ENCODE measurements at regions not wholly inside any gene's neighbourhood (a gene's known extent, or its start where the extent isn't known, plus 50 kb on each side); places are given as distances from the start of the nearest gene placed in this dataset.

DNA sequence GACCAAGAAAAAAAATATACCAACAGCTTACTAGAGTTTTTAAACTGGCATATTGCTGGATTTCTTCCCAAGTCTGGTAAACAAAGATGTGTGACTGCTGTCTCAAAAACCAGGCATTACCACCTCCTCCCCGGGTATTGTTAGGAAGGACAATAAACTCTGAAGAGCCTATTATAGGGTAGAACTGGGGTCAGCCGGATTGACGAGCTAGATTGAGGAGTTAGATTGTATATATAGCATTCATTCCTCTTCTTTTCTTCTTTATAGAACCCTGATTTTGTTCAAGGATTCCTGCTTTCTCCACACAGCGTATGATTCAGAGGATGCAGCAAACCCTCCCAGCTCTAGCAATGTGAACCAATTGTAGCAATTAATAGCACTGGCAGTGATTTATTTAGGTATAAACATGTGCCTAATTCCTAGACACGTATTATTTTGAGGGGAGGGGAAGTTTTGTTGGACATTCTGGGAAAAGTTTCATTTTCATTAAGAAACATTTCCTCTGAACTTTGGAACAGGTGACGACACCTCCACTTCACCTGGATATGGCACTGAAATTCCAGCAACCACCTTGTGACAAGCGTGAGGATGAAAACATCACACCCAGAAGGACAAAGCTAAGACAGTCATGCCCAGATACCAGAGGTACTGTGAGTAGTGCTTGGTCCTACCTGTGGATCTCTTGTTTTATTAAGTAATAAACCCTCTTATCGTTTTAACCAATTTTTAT, 679.4 kb upstream of the KIRREL3 start:
- Histone ChIP-seq H3K4me1 (ENCODE audit: control insufficient read depth, insufficient read depth, low read length) (no peaks in the 10 kb centered on the region), H3K4me3 (no peak overlapping the region), H3K9ac (ENCODE audit: control insufficient read depth, insufficient read depth, low read length) (no peak overlapping the region), H3K9me3 (replicated peaks; ENCODE audit: control insufficient read depth, insufficient read depth, low read length) (no peaks in the 10 kb centered on the region), H3K79me2 (ENCODE audit: control insufficient read depth, insufficient read depth, low read length) (no peaks in the 10 kb centered on the region), H3K27ac (ENCODE audit: control insufficient read depth, insufficient read depth) (no peak overlapping the region), H4K20me1 (ENCODE audit: control insufficient read depth, insufficient read depth) (no peaks in the 10 kb centered on the region), H2AFZ (ENCODE audit: control insufficient read depth, low read depth, low read length) (no peak overlapping the region), H3K36me3 (ENCODE audit: control insufficient read depth in 2 of 2, insufficient read depth in 2 of 2, low read length in 1 of 2) (no peaks in the 10 kb centered on the region), H3K4me2 (ENCODE audit: control insufficient read depth, insufficient read depth) (no peak overlapping the region), H3K27me3 (replicated peaks in 1 of 2; ENCODE audit: control insufficient read depth in 2 of 2, insufficient read depth in 2 of 2, low read length in 1 of 2) (no peaks in the 10 kb centered on the region)
- intact Hi-C loops (cut with micrococcal nuclease; ENCODE audit: unreplicated experiment) (no loop called here), in situ Hi-C loops (cut with MboI) (no loop called here)
- 35% methylated on average over 8 of the region's 8 CpGs for WGBS (ENCODE audit: insufficient coverage, insufficient replicate concordance, low lambda C conversion rate, missing lambda C conversion rate)
- CTCF ChIA-PET: no interaction called here
- POLR2A ChIA-PET: no interaction called here
- TF ChIP-seq SIX5 (IDR thresholded peaks at IDR 0.05; ENCODE audit: low read depth, low read length, severe bottlenecking) (no peak), EZH2 (IDR thresholded peaks at IDR 0.05; ENCODE audit: borderline replicate concordance, control insufficient read depth, low read depth, low read length) (no peak), ATF2 (IDR thresholded peaks at IDR 0.05; ENCODE audit: low read length) (no peak), IRF4 (IDR thresholded peaks at IDR 0.05; ENCODE audit: low read depth, low read length) (no peak), SREBF1 (IDR thresholded peaks at IDR 0.05; ENCODE audit: low read length) (no peak), RFX5 (IDR thresholded peaks at IDR 0.05; ENCODE audit: low read depth, low read length) (no peak), KLF5 (IDR thresholded peaks at IDR 0.05; ENCODE audit: partially characterized antibody) (no peak), SMAD5 (IDR thresholded peaks at IDR 0.05; ENCODE audit: low read depth) (no peak), SMC3 (IDR thresholded peaks at IDR 0.05; ENCODE audit: borderline replicate concordance, low read length) (no peak), RELA (IDR thresholded peaks at IDR 0.05; ENCODE audit: borderline replicate concordance, partially characterized antibody) (no peak), ZNF24 (IDR thresholded peaks at IDR 0.05) (no peak), GABPA (IDR thresholded peaks at IDR 0.05; ENCODE audit: low read depth) (no peak), ZZZ3 (IDR thresholded peaks at IDR 0.05; ENCODE audit: control insufficient read depth, insufficient read length, low read depth) (no peak), NR2C2 (IDR thresholded peaks at IDR 0.05; ENCODE audit: borderline replicate concordance, control insufficient read depth, insufficient read length, low read depth) (no peak)
- TF ChIP-seq, protein P1, sequence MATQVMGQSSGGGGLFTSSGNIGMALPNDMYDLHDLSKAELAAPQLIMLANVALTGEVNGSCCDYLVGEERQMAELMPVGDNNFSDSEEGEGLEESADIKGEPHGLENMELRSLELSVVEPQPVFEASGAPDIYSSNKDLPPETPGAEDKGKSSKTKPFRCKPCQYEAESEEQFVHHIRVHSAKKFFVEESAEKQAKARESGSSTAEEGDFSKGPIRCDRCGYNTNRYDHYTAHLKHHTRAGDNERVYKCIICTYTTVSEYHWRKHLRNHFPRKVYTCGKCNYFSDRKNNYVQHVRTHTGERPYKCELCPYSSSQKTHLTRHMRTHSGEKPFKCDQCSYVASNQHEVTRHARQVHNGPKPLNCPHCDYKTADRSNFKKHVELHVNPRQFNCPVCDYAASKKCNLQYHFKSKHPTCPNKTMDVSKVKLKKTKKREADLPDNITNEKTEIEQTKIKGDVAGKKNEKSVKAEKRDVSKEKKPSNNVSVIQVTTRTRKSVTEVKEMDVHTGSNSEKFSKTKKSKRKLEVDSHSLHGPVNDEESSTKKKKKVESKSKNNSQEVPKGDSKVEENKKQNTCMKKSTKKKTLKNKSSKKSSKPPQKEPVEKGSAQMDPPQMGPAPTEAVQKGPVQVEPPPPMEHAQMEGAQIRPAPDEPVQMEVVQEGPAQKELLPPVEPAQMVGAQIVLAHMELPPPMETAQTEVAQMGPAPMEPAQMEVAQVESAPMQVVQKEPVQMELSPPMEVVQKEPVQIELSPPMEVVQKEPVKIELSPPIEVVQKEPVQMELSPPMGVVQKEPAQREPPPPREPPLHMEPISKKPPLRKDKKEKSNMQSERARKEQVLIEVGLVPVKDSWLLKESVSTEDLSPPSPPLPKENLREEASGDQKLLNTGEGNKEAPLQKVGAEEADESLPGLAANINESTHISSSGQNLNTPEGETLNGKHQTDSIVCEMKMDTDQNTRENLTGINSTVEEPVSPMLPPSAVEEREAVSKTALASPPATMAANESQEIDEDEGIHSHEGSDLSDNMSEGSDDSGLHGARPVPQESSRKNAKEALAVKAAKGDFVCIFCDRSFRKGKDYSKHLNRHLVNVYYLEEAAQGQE (IDR thresholded peaks at IDR 0.05; ENCODE audit: low read depth, low read length): no peak
- DNase-seq (ENCODE audit: low read depth, low spot score) (no peak), FAIRE-seq (no peak), ATAC-seq (no peak)
- RAD21 ChIA-PET (ENCODE audit: unreplicated experiment): no interaction called here
- SMC1A ChIA-PET (ENCODE audit: uncharacterized antibody, unreplicated experiment): no interaction called here
- BruUV-seq (replicated peaks): no TSS peak

All from GM12878 (cell line).